ENCODE measurements at regions not wholly inside any gene's neighbourhood (a gene's known extent, or its start where the extent isn't known, plus 50 kb on each side); places are given as distances from the start of the nearest gene placed in this dataset.

- H3K36me3 ChIP-seq (replicated peaks in 1 of 2): no peaks in the 10 kb centered on the region
- H3K4me1 ChIP-seq (replicated peaks in 1 of 2): no peaks in the 10 kb centered on the region
- no peak overlapping the region for H3K4me3 ChIP-seq
- intact Hi-C loops (cut with DNase I): no loop called here
- H3K9me3 ChIP-seq (replicated peaks in 1 of 3): no peaks in the 10 kb centered on the region
- TF ChIP-seq POLR2A (IDR thresholded peaks at IDR 0.05): no peak
- no peak for TF ChIP-seq CTCF (IDR thresholded peaks at IDR 0.05)
- 79 to 87% (median 83%) methylated on average over 5 of the region's 5 CpGs for WGBS, 4 donors
- DNase-seq: no peak
- H3K27ac ChIP-seq: no peak overlapping the region
- H3K27me3 ChIP-seq: no peaks in the 10 kb centered on the region
Observed at GRCh38 chr12:125295550-125295949, 230.3 kb downstream of the AACS start.

DNA sequence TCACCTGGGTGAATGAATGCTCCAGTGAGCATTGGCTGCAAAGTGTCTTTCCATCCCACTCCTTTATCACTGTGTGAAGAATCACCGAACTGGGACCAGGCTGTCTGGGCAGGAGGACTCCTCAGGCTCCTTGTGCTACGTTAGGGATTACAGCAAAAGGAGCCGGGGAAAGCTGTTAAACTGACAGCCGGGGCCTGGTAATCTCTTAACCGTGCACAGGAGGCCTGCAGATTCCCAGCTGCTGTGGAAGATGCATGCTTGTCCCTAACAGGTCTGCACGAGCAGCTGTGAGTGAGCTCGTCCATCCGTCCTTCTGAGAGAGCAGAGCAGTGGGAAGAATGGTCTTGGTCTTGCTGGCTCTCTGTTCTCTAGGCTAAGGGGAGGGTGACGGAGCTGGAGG lies 231.5 kb downstream of the AACS start:
- WGBS, 4 donors: 43 to 90% (median 49%) methylated on average over 2 to 9 of the region's 9 CpGs
- H3K36me3 ChIP-seq (replicated peaks in 1 of 2): no peaks in the 10 kb centered on the region
- H3K27me3 ChIP-seq: no peaks in the 10 kb centered on the region
- no peak for DNase-seq
- no peaks in the 10 kb centered on the region for H3K4me1 ChIP-seq (replicated peaks in 1 of 2)
- intact Hi-C loops (cut with DNase I): no loop called here
- no peaks in the 10 kb centered on the region for H3K9me3 ChIP-seq (replicated peaks in 1 of 3)
- H3K4me3 ChIP-seq: no peak overlapping the region
- TF ChIP-seq POLR2A (IDR thresholded peaks at IDR 0.05): no peak
- TF ChIP-seq CTCF (IDR thresholded peaks at IDR 0.05): no peak
- H3K27ac ChIP-seq: no peak overlapping the region

DNA sequence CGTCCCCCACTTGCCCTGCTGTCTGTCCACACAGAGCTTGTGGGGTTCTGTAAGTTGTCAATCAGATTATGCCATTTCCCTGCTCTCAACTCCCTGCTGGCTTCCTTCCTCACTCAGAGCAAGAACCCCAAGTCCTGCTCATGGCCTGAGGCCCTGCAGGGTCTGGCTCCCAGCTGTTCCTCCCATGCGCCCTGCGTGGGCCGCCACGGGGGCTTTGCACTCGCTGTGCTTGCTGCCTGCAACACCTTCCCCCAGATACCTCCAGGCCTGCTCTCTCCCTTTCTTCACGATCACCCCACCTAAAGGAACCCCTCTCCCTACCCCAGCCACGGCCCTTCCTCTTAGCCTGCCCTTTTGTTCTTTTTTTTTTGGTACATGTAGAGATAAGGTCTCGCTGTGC lies 234.6 kb downstream of the AACS start:
- Histone ChIP-seq H3K9me3 (replicated peaks in 1 of 3) (no peaks in the 10 kb centered on the region), H3K4me3 (no peak overlapping the region), H3K27ac (no peak overlapping the region), H3K27me3 (no peaks in the 10 kb centered on the region), H3K4me1 (replicated peaks in 1 of 2) (no peaks in the 10 kb centered on the region), H3K36me3 (replicated peaks in 1 of 2) (no peaks in the 10 kb centered on the region)
- intact Hi-C loops (cut with DNase I): no loop called here
- WGBS, 4 donors: 70 to 82% (median 73%) methylated on average over 9 of the region's 9 CpGs
- no peak for TF ChIP-seq POLR2A (IDR thresholded peaks at IDR 0.05)
- no peak for TF ChIP-seq CTCF (IDR thresholded peaks at IDR 0.05)
- no peak for DNase-seq

DNA sequence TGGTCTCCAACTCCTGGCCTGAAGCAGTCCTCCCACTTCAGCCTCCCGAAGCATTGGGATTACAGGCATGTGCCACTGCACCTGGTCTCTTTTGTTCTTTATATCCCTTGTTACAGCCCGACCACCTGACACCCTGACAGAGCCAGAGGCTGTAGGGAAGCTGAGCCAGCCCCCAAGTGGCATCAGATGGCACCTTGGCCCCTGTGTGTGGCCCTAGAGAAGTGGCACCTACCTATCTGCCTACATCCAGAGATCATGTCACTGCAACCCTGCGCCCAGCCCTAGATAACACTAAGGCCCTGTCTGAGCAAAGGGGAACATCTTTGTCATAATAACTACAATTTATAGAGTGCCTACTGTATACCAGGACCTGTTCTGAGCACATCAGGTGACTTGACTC lies 235.0 kb downstream of the AACS start:
- TF ChIP-seq POLR2A (IDR thresholded peaks at IDR 0.05) (no peak), CTCF (IDR thresholded peaks at IDR 0.05) (no peak)
- no peak for DNase-seq
- WGBS, 4 donors: 68 to 70% (median 69%) methylated on average over 3 of the region's 3 CpGs
- no peaks in the 10 kb centered on the region for H3K9me3 ChIP-seq (replicated peaks in 1 of 3)
- no peaks in the 10 kb centered on the region for H3K27me3 ChIP-seq
- intact Hi-C loops (cut with DNase I): no loop called here
- H3K4me1 ChIP-seq (replicated peaks in 1 of 2): no peaks in the 10 kb centered on the region
- H3K36me3 ChIP-seq (replicated peaks in 1 of 2): no peaks in the 10 kb centered on the region
- H3K4me3 ChIP-seq: no peak overlapping the region
- H3K27ac ChIP-seq: no peak overlapping the region

Measured in adrenal gland (tissue), 9 donors.